Renal cortex interstitium (tissue), 11 donors: ENCODE measurements at regions not wholly inside any gene's neighbourhood (a gene's known extent, or its start where the extent isn't known, plus 50 kb on each side); places are given as distances from the start of the nearest gene placed in this dataset.
A peak's percentile ranks its signal among the peaks of the same experiment; 100 is the strongest.
"Not testable (repeated sequence)": the region's sequence is repeated elsewhere in the genome, so short reads cannot be mapped to it uniquely, and the experiment has no call there.

Experiments
- DNase-seq, 11 donors: peaks; one replicate each; pipeline ENCODE4 v3.0.0-alpha.2; 2013; ENCODE audit warnings: low read depth in 9 of 11, low spot score in 4 of 11; ENCODE audit errors: extremely low read depth in 1 of 11

DNA sequence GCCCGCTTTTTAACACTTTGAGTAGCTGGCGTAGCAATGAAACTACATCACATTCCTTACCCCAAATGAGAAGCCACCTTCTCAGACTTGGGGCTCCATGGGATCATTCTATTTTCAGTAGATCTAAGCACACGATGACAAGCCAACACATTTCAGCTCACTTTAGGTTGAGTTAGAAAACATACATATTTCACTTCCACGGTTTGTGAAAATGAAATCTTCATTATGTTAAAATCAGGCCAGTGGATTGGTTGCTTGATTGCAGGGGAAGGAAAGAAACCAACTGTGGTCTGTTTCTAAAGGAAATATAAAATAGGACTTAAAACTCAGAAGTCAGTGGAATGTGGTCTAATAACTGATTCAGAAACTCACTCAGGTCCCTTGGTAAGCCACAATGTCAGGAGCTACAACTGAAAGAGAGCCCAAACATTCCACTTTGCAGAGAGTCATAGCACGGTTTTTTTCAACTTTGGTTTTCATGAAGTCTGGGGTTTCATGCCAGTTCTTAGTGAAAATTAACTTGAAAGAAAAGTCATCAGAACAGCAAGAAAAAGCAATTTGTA, 82.3 kb upstream of the TIAM1 start:
- DNase-seq, result no peak

DNA sequence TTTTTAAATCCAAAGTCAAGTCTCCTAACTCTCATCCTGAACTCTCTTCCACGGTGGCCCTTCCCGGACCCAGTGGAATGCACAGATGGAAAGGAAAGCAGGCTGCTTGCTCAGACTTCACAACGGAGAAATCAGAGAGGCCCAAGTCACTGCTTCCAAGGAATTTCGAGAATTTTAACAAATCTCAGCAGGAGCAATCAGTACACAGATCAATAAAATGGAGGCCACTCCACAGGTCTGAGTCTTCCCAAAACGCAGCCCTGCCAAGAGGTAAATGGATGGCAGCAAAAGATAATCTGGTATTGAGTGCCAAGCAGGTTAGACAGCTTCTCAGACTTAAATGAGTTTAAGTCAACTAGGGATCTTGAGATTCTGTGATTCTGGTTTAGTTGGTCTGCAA, 81.1 kb upstream of the TIAM1 start:
- peak in 1 of 11 donors; percentile 14 for DNase-seq

DNA sequence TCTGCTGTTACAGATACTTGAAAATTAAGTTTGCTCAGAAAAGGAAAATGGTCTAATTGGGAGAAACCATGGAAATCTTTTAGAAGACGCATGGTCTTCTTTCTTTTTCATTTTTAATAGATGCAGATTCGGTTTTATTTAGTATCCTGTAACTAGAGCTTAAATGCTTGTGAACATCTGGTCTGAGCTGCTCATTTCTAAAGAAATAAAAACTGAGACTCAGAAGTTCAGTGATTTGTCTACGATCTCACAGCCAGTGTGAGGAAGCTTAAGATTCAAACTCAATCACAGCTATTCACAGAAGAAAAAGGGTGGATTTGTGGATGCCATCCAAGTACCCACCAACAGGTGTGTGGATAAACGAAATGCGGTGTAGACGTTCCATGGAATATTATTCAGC, 80.0 kb upstream of the TIAM1 start:
- no peak for DNase-seq

DNA sequence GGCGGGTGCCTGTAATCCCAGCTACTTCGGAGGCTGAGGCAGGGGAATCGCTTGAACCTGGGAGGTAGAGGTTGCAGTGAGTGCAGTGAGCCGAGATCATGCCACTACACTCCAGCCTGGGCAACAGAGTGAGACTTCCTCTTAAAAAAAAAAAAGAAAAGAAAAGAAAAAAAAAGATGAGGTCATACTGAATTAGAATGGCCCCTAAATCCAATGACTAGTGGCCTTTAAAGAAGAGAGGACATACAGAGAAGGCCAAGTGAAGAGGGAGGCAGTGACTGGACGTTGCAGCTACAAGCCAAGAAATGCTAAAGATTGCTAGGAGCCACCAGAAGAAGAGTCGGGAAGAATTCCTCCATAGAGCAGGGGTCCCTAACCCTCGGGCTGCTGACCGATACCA, 76.9 kb upstream of the TIAM1 start:
- no peak for DNase-seq

DNA sequence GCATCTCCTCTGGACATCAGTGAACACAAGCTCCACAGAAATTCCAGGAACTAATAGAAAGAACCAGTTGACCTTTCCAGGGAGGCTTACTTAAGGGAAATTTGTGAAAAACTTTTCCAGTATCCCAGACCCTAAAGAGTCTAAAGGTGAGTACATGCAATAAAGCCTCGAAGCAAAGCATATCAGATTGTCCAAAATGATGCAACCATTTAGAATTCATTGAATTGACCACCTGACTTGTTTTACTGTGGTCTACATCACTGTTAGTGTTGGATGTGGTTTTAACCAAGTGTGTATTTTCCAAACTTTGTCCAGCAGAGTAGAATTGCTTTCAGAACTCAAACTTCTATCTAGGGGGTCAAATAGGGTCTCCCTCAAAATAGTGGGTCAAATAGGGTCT, 76.3 kb upstream of the TIAM1 start:
- no peak for DNase-seq

DNA sequence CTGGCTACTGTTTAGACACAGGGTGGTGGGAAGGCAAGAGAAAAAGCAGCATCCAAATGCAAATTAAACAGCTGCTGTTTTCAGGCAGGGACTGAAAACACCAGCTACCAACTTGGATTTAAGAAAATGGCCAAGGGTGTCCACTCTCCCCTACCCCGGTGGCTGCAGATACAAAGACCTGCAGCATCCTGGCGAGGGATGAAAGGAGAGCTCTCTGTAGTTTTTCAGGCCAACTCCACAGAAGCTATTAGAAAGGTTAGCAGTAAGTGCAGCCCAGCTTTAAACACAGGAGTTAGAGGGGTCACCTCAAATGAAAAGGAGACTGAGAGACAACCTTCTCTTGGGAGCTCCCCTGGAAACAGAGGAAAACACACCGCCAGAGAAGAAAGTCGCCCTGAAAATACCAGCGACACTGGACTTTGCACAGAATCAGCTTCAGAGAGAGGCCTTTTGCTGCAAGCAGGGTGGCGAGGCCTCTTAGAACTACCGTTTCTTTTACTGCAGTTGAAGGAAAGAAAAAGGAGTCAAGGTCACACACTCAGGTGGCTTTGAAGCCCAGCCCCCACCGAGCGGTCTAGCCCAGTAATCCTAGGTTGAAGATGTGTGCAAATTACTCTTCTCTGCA, 74.4 kb upstream of the TIAM1 start:
- DNase-seq, result no peak

DNA sequence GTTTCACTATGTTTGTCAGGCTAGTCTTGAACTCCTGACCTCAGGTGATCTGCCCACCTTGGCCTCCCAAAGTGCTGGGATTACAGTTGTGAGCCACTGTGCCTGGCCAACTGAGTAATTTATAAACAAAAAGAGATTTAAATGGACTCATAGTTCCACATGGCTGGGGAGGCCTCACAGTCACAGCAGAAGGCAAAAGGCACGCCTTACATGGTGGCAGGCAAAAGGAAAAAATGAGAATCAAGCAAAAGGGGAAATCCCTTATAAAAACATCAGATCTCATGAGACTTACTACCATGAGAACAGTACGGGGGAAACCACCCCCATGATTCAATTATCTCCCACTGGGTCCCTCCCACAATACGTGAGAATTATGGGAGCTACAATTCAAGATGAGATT, 73.2 kb upstream of the TIAM1 start:
- DNase-seq, result not testable (repeated sequence)

DNA sequence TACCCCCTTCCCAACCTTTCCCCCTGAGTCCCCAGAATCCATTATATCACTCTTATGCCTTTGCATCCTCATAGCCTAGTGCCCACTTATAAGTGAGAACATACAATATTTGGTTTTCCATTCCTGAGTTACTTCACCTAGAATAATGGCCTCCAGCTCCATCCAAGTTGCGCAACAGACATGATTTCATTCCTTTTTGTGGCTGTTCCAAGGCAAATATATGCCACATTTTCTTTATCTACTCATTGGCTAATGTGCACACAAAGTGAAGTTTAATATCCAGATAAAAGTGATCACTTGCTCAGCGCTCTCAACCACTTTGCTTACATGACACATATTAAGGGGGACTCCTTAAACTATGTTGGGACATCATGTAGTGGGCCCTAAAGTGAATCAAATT, 72.4 kb upstream of the TIAM1 start:
- DNase-seq, result no peak

DNA sequence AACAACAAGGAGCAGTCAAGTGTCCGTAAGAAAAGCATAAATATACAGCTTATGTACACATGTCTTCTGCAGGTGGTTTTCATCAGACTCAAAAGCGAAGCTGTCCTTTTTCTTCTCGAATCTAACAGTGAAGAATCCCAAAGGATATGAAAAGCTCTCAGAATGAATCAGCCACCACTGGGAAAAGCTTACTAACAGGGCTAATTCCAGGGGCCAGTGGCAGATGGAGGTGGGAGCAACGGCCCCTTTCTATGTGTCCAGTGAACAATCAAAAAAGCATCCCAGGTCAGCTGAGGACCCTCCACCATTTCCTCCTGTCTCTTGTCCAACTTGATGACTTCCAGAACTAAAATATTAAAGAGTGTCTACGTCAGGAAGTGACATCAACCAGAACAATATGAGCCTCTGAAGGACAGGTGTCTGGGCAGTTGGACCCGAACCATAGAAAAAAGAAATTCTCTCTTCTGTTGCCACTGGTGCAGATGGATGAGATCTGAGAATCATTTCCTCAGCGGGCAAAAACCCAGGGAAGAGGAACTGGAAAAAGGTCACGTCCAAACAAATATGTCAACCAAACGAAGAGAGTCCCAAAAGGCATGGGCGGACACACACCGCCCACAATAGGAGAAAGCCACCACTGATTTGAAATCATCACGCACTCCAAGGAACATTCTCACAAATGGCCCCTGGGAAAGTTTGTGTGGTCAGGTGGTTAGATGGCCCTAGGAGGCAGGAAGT, 70.4 kb upstream of the TIAM1 start:
- DNase-seq, result no peak

DNA sequence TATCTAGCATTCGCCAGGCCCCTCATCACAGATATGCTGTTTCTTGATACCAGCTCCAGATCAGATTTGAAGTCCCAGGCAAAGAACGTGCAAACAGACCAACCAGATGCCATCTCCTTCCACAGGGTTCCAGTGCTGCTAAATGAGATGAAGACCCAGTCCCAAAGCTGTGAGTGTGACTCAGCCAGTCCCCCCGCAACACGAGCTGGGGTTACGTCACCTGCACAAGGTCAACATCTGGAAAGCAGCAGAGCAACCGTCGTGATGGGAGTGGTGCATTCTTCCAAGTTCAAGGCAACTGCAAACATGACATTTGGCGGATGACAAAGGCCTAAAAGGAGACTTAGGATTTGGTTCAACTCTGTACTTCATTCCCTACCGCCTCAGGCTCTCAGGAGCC, 69.6 kb upstream of the TIAM1 start:
- DNase-seq, result no peak

DNA sequence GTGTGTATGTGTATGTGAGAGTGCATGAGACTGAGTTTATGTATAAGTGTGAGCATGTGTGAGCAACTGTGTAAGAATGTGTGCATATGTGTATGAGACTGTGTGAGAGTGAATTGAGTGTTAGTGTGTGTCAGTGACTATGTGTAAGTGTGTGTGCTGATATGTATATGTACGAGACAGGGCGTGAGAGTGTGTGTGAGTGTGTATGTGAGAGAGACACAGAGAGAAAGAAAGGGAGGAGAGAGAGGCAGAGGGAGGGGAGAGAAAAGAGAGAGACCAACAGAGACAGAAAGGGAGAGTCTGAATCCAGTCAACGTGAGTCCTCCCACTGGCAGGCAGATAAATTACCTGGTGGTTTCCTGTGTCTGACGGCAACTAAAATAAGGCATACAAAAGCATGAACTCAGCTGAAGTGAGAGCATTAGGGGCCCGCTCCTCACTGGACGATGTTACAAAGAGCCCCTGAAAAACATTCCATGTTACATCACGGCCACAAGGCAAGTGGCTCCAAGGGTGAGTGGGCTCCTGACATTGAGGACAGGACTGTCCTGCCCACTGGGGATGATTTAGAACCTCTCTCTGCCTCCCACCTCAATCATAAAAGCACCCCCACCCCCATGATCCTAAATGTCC, 66.6 kb upstream of the TIAM1 start:
- DNase-seq, result peak in 7 of 11 donors; percentile 32 to 62 (median 49)

DNA sequence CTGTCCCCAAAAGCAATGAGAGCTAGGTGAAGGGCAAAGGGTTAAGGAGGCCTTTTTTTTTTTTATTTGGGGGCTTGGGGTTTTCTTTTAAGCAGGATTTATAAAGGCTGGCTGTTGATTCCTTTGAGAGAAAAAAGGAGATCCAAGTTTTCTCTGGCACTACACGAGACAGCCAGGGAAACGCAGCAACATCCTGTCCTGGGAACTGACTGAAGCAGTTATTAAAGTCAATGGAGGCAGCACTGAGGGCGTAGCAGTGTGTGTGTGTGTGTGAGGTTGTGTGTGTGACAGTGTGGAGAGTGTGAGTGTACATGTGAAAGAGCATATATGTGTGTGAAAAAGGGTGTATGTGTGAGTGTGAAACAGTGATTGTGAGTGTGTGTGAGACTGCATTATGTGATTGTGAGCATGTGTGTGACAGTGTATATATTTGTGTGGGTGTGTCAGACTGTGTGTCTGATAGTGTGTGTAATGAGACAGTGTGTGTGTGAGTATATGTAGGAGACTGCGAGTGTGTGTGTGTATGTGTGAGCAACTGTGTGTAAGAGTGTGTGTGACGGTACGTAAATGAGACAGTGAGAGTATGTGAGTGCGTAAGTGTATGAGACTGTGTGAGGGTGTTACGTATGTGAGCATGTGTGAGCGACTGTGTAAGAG, 65.9 kb upstream of the TIAM1 start:
- no peak for DNase-seq

DNA sequence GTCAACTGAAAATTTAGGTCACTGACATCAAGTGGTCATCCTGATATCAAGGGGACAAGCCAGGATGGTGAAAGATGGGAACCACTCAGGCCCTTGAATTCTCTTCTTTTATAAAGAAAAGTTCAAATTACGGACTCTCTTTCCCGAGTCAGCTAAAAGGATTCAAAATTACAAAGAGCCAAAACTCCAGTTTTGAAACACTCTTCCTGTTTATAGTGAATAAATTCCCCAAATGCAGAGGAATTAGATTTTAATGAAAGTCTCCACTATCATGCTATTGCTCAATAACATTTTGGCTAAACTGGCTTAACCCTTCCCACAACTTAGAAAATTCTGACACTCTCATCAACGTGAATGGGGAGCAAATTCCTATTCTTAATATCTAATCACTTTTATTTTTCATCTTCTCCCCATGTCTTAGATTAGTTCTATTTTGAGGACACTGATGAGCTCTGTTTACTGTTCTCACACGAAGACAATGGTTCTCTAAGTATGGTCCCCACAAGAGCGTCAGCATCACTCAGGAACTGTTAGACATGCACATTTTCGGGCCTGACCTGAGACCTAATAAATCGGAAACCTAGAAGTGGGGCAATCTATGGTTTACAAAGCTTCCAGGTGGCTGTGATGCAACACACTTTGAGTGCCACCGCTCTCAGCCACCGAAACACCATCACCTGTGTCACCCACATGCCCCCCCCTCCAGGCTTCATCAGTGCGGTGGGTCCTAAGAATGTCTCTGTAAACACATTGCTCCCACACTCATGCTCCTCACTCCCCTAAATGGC, 64.4 kb upstream of the TIAM1 start:
- no peak for DNase-seq

DNA sequence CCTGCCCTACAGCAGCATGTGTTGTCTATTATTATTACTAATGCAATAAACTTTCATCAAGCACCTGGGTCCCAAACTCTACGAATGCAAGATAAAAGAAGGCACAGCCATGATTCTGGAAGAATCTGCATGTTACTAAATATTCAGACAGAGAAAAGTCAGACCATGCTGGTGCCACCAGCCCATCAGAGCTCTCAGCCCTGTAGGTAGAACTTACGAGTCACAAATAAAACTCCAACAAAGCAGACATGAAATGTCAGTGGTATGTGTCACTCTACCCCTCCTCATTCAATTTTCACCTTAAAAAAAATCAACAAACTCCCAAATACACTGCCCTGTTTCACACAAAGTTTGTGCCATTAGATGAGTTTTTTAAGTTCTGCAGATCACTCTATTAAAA, 62.4 kb upstream of the TIAM1 start:
- no peak for DNase-seq

DNA sequence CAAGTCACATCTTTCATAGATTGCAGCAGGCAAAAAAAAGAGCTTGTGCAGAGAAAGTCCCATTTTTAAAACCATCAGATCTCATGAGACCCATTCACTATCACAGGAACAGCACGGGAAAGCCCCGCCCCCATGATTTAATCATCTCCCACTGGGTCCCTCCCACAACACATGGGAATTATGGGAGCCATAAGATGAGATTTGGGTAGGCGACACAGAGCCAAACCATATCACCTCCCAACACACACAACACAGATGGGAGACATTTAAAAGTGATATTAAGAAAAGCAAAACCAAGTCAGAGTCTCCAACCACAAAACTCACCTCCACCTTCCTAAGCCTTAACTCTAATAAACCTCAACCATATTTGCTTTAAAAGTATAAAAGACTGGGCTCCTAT, 61.5 kb upstream of the TIAM1 start:
- DNase-seq, result no peak

DNA sequence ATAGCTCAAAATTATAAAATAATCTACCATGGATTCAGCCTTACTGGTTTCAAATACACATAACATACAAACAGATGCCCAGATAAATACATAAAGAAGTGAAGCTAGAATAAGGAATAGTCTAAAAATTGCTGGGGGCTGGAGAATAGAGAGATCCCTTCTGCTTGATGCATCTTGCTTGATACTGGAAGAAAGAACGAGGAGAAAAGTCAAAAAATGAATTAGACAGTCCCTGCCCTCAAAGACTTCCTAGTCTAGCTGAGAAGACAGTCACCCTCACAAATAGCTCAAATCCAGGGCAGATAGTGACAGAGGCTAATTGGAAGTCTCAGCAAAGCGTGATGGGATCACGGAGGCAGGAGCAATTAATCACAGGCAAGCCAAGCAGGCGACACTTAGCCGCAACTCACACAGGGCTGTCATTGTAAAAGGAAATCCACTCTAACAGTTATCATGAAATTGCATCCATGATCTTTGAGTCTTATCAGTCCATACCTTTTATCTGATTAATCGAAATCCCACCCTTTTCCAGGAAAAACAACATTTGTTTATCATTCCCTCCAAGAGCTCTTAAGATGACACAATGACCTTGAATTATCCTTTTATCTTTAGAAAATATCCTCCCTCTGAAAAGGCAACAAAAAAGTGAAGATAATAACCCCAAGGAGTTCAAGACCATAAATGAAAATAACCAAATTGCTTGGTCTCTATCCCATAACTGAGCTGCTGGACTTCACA, 59.7 kb upstream of the TIAM1 start:
- DNase-seq, result peak in 1 of 11 donors; percentile 34

DNA sequence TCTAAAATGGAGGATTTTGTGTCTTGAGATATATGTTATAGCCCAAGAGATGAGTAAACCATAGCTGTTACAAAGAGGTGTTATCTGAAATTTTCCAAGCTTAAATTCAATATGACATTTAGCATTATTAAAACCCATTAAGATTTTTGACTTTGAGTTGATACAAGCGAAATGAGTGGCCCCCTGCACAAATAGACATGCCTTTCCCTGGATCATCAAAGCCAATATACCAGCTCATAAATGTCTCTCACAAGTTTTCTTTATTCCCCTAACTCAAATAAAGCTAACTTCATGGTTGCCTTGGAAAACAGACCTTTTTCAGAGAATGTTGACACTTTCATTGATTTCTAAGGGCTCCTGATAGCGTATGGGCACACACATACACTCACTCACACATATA, 55.5 kb upstream of the TIAM1 start:
- DNase-seq, result no peak

DNA sequence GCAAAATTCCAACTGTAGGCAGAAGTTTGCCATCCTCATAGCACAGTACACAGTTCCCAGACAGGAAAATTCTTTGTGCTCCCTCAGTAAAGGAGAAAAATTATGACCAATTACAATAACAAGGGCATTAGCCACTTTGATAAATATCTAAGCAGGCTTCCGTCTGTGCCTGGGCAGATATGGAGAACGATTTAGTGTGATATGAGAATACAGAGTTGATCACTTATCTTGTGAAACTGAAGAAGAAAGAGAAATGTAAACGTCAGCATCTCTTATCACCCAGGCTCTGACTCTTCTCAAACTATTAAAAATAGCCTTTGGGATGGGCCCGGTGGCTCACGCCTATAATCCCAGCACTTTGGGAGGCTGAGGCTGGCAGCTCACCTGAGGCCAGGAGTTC, 54.5 kb upstream of the TIAM1 start:
- DNase-seq, result no peak
